ENCODE measurements at regions not wholly inside any gene's neighbourhood (a gene's known extent, or its start where the extent isn't known, plus 50 kb on each side); places are given as distances from the start of the nearest gene placed in this dataset.

GRCh38 chr3:170751899-170752293, 118.1 kb downstream of the RPL22L1 start:
- Histone ChIP-seq H3K27ac (ENCODE audit: low read length) (peak overlapping the region; percentile 88), H3K4me3 (ENCODE audit: low read depth in 2 of 2, low read length in 2 of 2) (no peak overlapping the region), H3K36me3 (ENCODE audit: control insufficient read depth, insufficient read depth, low read length) (no peaks in the 10 kb centered on the region), H3K4me1 (ENCODE audit: control insufficient read depth, insufficient read depth, low read length) (peaks cover 27% of the 10 kb centered on the region), H3K27me3 (ENCODE audit: control insufficient read depth, insufficient read depth, low read length) (no peaks in the 10 kb centered on the region), H3K9me3 (ENCODE audit: control insufficient read depth, insufficient read depth, low read depth, low read length) (no peaks in the 10 kb centered on the region)
- ChIA-PET POLR2A (no interaction called here), CTCF (interaction anchor here (1.0 kb wide), 1 partner anchor 21 kb away, joined by 4 read pairs; no protein-coding TSS in a partner anchor)
- intact Hi-C loops (cut with micrococcal nuclease; ENCODE audit: unreplicated experiment): no loop called here
- in situ Hi-C loops (cut with HindIII; ENCODE audit: low pct_unique_long_range_greater_than_20kb, low sequenced_read_pairs): no loop called here
- BruUV-seq (replicated peaks): no TSS peak
- TF ChIP-seq CTCF (IDR thresholded peaks at IDR 0.05) (no peak), TCF7L2 (IDR thresholded peaks at IDR 0.05; ENCODE audit: low read depth, low read length) (0 out of 2 replicates have a peak, but pooled peaks have one; percentile 8)
- ATAC-seq (peak; percentile 76), DNase-seq (ENCODE audit: low read depth, low spot score) (no peak)

- CTCF ChIA-PET: interaction anchor here (0.7 to 1.0 kb wide), 2 partner anchors 14 to 21 kb away, joined by 4 read pairs; no protein-coding TSS in a partner anchor
- H3K27me3 ChIP-seq (ENCODE audit: control insufficient read depth, insufficient read depth, low read length): no peaks in the 10 kb centered on the region
- TF ChIP-seq POLR2AphosphoS5 (IDR thresholded peaks at IDR 0.05; ENCODE audit: low read depth, low read length) (peak; percentile 76; the same call in 1 of the 2 replicates), SIN3A (IDR thresholded peaks at IDR 0.05; ENCODE audit: borderline replicate concordance, insufficient read depth, low read depth, low read length) (no peak), TCF7L2 (IDR thresholded peaks at IDR 0.05; ENCODE audit: low read depth, low read length) (peak; percentile 70), REST (IDR thresholded peaks at IDR 0.05; ENCODE audit: insufficient read depth in 1 of 2, low read depth in 2 of 2, low read length in 1 of 2) (0 out of 4 replicates have a peak, but pooled peaks of 1 of the 2 experiments have one; percentile 56), CTCF (IDR thresholded peaks at IDR 0.05) (no peak)
- H3K9me3 ChIP-seq (ENCODE audit: control insufficient read depth, insufficient read depth, low read depth, low read length): no peaks in the 10 kb centered on the region; the same call in 1 of the 2 replicates
- ATAC-seq (peak; percentile 95), DNase-seq (ENCODE audit: low read depth, low spot score) (peak; percentile 83)
- H3K4me3 ChIP-seq (ENCODE audit: low read depth in 2 of 2, low read length in 2 of 2): no peak overlapping the region
- intact Hi-C loops (cut with micrococcal nuclease; ENCODE audit: unreplicated experiment) (no loop called here), in situ Hi-C loops (cut with HindIII; ENCODE audit: low pct_unique_long_range_greater_than_20kb, low sequenced_read_pairs) (no loop called here)
- peaks cover 27% of the 10 kb centered on the region for H3K4me1 ChIP-seq (ENCODE audit: control insufficient read depth, insufficient read depth, low read length)
- H3K27ac ChIP-seq (ENCODE audit: low read length): peak overlapping the region; percentile 88
- BruUV-seq (replicated peaks): no TSS peak
- H3K36me3 ChIP-seq (ENCODE audit: control insufficient read depth, insufficient read depth, low read length): no peaks in the 10 kb centered on the region
- POLR2A ChIA-PET: no interaction called here
These were observed 118.7 kb downstream of the RPL22L1 start for GRCh38 chr3:170751083-170751898.

Data from Panc1 (cell line).